ENCODE measurements at regions not wholly inside any gene's neighbourhood (a gene's known extent, or its start where the extent isn't known, plus 50 kb on each side); places are given as distances from the start of the nearest gene placed in this dataset.

DNA sequence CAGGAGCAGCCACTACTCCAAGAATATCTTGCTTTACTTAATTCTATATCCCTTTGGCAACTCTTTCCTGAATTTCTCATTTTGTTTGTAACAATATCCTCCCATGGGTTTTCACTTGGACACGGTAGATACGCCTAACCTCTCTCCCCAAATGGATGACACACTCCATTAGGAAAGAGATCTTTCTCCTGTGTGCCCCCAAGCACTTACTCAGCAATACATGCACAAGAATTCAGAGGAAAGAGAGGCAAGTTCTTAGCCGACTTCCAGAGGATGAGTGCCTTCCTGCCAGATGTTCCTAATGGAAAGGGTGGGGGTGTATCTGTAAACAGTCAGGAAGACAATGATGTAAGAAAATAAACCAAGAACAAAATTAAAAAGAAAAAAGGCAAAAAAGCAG is 844.5 kb downstream of the NLGN4Y start:
- Mint-ChIP-seq H3K4me3 (no peak overlapping the region), H3K36me3 (ENCODE audit: low read depth) (no peaks in the 10 kb centered on the region), H3K27me3 (peaks cover 1% of the 10 kb centered on the region), H3K9me3 (no peaks in the 10 kb centered on the region), H3K27ac (no peak overlapping the region), H3K4me1 (ENCODE audit: low read depth) (no peaks in the 10 kb centered on the region)
- DNase-seq (no peak), ATAC-seq (no peak)
- CTCF ChIA-PET: no interaction called here
- TF ChIP-seq, protein P1, sequence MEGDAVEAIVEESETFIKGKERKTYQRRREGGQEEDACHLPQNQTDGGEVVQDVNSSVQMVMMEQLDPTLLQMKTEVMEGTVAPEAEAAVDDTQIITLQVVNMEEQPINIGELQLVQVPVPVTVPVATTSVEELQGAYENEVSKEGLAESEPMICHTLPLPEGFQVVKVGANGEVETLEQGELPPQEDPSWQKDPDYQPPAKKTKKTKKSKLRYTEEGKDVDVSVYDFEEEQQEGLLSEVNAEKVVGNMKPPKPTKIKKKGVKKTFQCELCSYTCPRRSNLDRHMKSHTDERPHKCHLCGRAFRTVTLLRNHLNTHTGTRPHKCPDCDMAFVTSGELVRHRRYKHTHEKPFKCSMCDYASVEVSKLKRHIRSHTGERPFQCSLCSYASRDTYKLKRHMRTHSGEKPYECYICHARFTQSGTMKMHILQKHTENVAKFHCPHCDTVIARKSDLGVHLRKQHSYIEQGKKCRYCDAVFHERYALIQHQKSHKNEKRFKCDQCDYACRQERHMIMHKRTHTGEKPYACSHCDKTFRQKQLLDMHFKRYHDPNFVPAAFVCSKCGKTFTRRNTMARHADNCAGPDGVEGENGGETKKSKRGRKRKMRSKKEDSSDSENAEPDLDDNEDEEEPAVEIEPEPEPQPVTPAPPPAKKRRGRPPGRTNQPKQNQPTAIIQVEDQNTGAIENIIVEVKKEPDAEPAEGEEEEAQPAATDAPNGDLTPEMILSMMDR (IDR thresholded peaks at IDR 0.05): no peak
- intact Hi-C loops (cut with micrococcal nuclease): no loop called here
- POLR2A ChIA-PET: no interaction called here

DNA sequence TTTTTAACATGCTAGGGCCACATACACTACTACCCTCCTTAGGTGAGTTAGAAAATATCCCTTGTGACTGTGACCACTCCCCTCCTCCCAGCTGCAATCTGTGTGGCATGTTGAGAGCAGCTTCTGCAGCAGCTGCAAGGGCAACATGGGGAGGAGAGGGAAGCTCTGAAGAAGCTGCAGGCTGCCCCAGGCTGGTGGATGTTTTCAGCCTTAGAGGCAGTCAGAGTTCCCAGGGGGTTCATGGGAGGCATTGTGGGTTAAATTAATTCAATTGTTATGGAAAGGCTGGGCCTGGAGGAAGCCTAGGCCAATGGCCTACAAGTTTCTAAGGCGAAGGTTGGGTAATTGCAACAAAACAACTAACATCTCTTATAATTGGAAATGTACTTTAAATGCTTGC is 860.8 kb downstream of the NLGN4Y start:
- no peaks in the 10 kb centered on the region for H3K36me3 Mint-ChIP-seq (ENCODE audit: low read depth)
- no peaks in the 10 kb centered on the region for H3K27me3 Mint-ChIP-seq
- H3K4me1 Mint-ChIP-seq (ENCODE audit: low read depth): no peaks in the 10 kb centered on the region
- TF ChIP-seq, protein P1 (IDR thresholded peaks at IDR 0.05): no peak
- no peaks in the 10 kb centered on the region for H3K9me3 Mint-ChIP-seq
- H3K4me3 Mint-ChIP-seq: no peak overlapping the region
- intact Hi-C loops (cut with micrococcal nuclease): no loop called here
- ChIA-PET POLR2A (no interaction called here), CTCF (no interaction called here)
- DNase-seq (no peak), ATAC-seq (no peak)
- no peak overlapping the region for H3K27ac Mint-ChIP-seq

DNA sequence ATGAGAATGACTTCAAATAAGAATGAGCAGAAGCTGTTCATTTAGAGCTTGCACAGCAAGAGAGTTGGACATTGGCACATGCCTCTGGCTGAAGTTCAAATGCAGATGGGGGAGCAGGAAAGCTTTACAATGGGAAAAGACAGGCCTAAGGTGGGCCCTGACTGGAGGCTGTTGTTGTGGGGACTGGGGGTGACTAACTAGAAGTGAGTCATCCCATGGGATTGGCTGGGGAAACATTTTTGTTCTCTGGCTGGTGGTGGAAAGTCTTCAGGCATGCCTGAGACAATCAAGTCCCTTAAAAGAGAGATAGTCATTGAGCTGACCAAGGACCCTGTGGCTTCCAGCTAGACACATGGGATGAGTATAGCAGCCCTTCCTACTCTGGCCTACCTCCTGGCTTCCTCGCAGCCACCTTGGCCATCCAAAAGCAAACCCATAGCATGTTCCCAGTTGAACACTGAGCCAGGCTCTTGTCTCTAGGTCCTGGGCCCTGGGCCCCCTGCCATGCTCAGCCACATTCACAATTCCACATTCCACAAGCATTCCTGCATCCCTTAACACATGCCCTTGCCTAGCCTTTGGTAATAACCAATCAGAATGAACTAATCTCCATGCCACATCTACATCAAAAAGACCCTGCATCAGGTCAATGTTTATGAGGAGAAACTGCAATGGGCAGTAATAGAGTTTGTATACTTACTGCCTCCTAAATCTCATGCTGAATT is 873.4 kb downstream of the NLGN4Y start:
- DNase-seq (no peak), ATAC-seq (no peak)
- POLR2A ChIA-PET: interaction anchor here (0.7 kb wide), 1 partner anchor 12 kb away, joined by 3 read pairs; no protein-coding TSS in a partner anchor
- Mint-ChIP-seq H3K27me3 (no peaks in the 10 kb centered on the region), H3K4me3 (no peak overlapping the region), H3K36me3 (ENCODE audit: low read depth) (no peaks in the 10 kb centered on the region), H3K4me1 (ENCODE audit: low read depth) (no peaks in the 10 kb centered on the region), H3K27ac (no peak overlapping the region), H3K9me3 (no peaks in the 10 kb centered on the region)
- CTCF ChIA-PET: no interaction called here
- intact Hi-C loops (cut with micrococcal nuclease): no loop called here
- TF ChIP-seq, protein P1 (IDR thresholded peaks at IDR 0.05): no peak

DNA sequence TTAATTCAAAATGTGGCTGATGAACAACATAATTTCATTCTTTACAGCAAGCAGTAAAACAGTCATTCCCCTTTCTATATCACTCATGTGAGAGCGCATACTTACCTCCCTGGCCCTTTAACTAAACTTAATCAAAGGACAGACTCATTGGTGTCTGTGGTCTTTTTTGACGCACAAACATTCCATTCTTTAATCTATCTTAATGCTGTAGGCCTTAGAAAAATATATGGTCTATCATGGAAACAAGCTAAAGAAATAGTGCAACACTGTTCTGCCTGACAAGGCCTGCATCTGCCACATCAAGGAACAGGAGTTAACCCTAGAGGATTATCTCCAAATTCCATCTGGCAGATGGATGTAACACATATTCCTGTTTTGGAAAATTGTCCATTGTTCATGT is 878.1 kb downstream of the NLGN4Y start:
- Mint-ChIP-seq H3K27ac (no peak overlapping the region), H3K27me3 (no peaks in the 10 kb centered on the region), H3K9me3 (no peaks in the 10 kb centered on the region), H3K36me3 (ENCODE audit: low read depth) (no peaks in the 10 kb centered on the region), H3K4me3 (no peak overlapping the region), H3K4me1 (ENCODE audit: low read depth) (no peaks in the 10 kb centered on the region)
- intact Hi-C loops (cut with micrococcal nuclease): no loop called here
- DNase-seq (no peak), ATAC-seq (no peak)
- TF ChIP-seq, protein P1 (IDR thresholded peaks at IDR 0.05): no peak
- ChIA-PET POLR2A (no interaction called here), CTCF (no interaction called here)

DNA sequence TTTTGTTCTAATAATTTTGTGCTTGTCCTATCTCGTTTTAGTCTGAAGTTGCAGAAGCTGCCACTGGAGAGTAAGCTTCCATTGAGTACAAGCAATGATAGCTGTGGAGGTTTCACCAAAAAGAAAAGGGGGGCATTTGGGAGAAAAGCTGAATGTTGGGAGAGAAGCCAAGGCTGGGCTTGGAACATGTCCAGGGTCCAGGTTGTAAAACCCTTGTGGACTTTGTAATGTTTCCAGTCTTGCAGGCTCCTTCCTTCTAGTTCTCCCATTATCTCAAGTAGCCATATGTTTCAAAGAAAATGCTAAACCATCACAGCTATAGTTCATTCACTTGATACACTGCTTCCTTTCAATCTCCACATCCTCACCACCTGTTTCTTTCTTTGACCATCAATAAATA is 880.2 kb downstream of the NLGN4Y start:
- Mint-ChIP-seq H3K4me1 (ENCODE audit: low read depth) (no peaks in the 10 kb centered on the region), H3K27ac (no peak overlapping the region), H3K4me3 (no peak overlapping the region), H3K9me3 (peaks cover 2% of the 10 kb centered on the region), H3K27me3 (peaks cover 6% of the 10 kb centered on the region), H3K36me3 (ENCODE audit: low read depth) (no peaks in the 10 kb centered on the region)
- CTCF ChIA-PET: no interaction called here
- TF ChIP-seq, protein P1 (IDR thresholded peaks at IDR 0.05): no peak
- ATAC-seq: no peak
- intact Hi-C loops (cut with micrococcal nuclease): no loop called here
- POLR2A ChIA-PET: no interaction called here
- DNase-seq: no peak

Data from activated CD8-positive, alpha-beta T cell treated with anti-CD3 and anti-CD28 coated beads for 36 hours (primary cell).